BE2C (cell line): ENCODE measurements at regions not wholly inside any gene's neighbourhood (a gene's known extent, or its start where the extent isn't known, plus 50 kb on each side); places are given as distances from the start of the nearest gene placed in this dataset.

Source experiments
- DNase-seq: peaks from one replicate; pipeline ENCODE4 v3.0.0-alpha.2; 2020
- H3K27me3 ChIP-seq: fragments of 250-450 bp; sonication (Bioruptor Pico); 2 replicates; pipeline ENCODE4 v1.5.1; 2020; ENCODE audit warnings: mild to moderate bottlenecking
- H3K36me3 ChIP-seq: fragments of 250-450 bp; sonication (Bioruptor Pico); 2 replicates; pipeline ENCODE4 v1.5.1; 2020; ENCODE audit warnings: mild to moderate bottlenecking
- H3K4me1 ChIP-seq: fragments of 250-450 bp; sonication (Bioruptor Pico); 2 replicates; pipeline ENCODE4 v1.5.1; 2020
- H3K4me3 ChIP-seq: 2 replicates; pipeline ENCODE4 v1.5.1; 2011; ENCODE audit warnings: low read depth, low read length
- H3K9me3 ChIP-seq: fragments of 250-450 bp; sonication (Bioruptor Pico); 2 replicates; pipeline ENCODE4 v1.5.1; 2020
- CTCF ChIP-seq: IDR thresholded peaks from 2 replicates; pipeline ENCODE4 v1.5.1; 2012; ENCODE audit warnings: mild to moderate bottlenecking, low read depth, low read length

DNA sequence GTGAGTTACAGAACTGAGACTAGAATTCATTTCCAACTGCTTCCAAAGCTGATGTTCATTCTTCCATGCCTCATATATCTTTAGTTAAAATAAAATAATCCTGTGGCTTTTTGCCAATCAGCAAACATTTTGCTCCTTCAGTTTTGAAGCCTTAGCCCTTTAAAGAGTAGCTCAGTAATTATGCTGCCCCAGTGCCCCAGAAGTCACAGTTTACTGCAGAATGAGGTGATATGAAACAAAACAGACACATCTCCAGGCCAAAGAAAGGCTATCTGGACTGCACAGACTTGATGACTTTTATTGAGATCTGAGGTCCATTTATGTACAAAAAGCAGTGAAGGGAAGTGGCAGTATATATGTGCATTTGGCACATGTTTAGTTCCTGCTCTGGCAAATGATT is 285.8 kb upstream of the ZNF462 start:
- no peaks in the 10 kb centered on the region for H3K9me3 ChIP-seq
- no peak for DNase-seq
- no peak overlapping the region for H3K4me3 ChIP-seq
- no peaks in the 10 kb centered on the region for H3K27me3 ChIP-seq
- TF ChIP-seq CTCF: no peak
- no peaks in the 10 kb centered on the region for H3K36me3 ChIP-seq
- no peaks in the 10 kb centered on the region for H3K4me1 ChIP-seq

DNA sequence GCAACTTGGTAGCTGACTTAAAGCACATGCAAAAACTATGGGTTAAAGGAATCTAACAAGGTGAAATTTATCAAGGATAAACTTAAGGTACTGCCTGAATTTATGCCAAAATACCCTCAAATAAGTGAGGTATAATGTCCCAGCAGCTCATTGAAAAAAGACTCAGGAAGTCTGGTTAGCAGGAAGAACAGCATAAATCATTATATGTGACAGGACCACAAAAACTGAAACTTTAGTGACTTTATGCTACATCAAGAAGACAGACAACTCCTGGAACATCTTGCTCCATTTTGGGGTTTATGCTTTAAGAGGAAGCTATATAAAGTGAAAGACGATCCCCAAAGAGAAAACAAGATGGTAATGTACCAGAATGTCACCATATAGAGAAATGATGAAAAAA is 282.4 kb upstream of the ZNF462 start:
- DNase-seq: no peak
- Histone ChIP-seq H3K9me3 (no peaks in the 10 kb centered on the region), H3K36me3 (no peaks in the 10 kb centered on the region), H3K27me3 (no peaks in the 10 kb centered on the region), H3K4me1 (no peaks in the 10 kb centered on the region), H3K4me3 (no peak overlapping the region)
- no peak for TF ChIP-seq CTCF

DNA sequence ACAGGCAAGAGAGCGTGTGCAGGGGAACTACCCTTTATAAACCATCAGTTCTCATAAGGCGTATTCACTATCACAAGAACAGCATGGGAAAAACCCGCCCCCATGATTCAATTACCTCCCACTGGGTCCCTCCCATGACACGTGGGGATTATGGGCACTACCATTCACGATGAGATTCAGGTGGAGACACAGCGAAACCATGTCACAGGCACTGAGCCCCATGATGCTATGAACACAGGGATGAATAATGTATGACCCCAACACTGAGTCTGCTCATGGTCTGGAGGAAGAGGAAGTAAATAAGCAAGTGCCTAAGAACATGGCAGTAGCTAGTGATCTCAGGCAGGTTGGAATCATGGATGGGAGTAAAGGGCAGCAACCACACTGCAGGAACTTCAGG is 281.0 kb upstream of the ZNF462 start:
- Histone ChIP-seq H3K27me3 (no peaks in the 10 kb centered on the region), H3K9me3 (no peaks in the 10 kb centered on the region), H3K4me3 (no peak overlapping the region), H3K36me3 (no peaks in the 10 kb centered on the region), H3K4me1 (no peaks in the 10 kb centered on the region)
- no peak for TF ChIP-seq CTCF
- no peak for DNase-seq

DNA sequence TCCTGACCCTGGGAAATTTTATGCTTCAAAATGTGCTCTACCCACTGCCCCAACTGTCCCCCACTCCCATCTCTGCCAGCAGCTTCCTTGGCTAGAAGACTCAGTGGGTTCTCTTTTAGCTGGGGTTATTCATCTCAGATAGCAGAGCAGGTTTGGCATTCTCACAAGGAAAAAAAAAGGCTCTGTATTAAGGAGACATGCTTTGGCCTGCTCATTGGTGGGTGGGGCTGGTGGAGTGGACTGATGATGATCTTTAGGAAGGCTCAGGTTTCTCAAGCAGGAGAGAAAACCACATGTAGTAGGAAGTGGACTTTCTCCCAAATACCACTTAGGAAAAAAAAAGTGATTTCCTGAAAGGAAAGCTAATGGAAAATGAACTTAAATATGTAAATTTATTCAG is 279.2 kb upstream of the ZNF462 start:
- no peak for TF ChIP-seq CTCF
- H3K36me3 ChIP-seq: no peaks in the 10 kb centered on the region
- no peak for DNase-seq
- H3K4me3 ChIP-seq: no peak overlapping the region
- no peaks in the 10 kb centered on the region for H3K4me1 ChIP-seq
- H3K9me3 ChIP-seq: no peaks in the 10 kb centered on the region
- no peaks in the 10 kb centered on the region for H3K27me3 ChIP-seq

DNA sequence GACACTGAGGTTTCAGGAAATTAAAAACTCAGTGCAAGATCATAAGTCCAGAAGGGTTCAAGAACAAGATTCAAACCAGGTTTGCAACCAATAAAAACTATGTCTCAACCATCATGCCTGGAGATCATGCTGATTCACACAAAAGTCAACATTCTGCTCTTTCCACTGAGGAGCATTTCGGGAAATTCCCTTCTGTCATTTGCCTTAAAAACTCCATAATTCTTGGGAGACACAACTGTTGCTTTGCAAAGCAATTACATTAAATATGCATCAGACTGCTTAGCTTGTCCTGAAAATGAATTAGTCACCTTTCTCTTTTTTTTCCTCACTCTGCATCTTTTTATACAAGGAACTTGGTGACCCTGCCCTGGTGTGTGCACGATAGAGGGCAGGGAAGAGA is 275.9 kb upstream of the ZNF462 start:
- H3K9me3 ChIP-seq: no peaks in the 10 kb centered on the region
- H3K4me1 ChIP-seq: no peaks in the 10 kb centered on the region
- H3K27me3 ChIP-seq: no peaks in the 10 kb centered on the region
- no peak overlapping the region for H3K4me3 ChIP-seq
- TF ChIP-seq CTCF: no peak
- no peaks in the 10 kb centered on the region for H3K36me3 ChIP-seq
- DNase-seq: no peak

DNA sequence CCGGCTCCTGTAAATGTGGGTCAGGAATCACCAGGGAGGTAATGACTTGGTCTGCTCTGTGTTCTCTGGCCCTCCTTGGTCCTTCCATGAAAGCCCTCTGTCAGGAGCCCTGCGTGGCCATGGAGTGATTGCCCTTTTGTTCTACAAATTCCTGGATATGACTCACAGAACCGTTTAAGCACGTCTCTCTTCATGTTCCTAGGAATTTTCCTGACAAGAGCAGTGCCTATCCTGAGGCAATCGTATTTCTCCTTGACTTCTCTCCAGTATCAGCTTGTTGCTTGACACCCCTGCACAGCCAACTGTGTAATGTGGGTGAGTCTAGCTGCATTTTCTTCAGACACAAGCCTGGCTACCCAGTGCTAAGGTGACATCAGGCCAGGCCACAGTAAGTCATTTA is 274.3 kb upstream of the ZNF462 start:
- H3K4me1 ChIP-seq: no peaks in the 10 kb centered on the region
- no peak for DNase-seq
- H3K36me3 ChIP-seq: no peaks in the 10 kb centered on the region
- no peaks in the 10 kb centered on the region for H3K27me3 ChIP-seq
- no peaks in the 10 kb centered on the region for H3K9me3 ChIP-seq
- TF ChIP-seq CTCF: no peak
- no peak overlapping the region for H3K4me3 ChIP-seq
